ENCODE measurements at regions not wholly inside any gene's neighbourhood (a gene's known extent, or its start where the extent isn't known, plus 50 kb on each side); places are given as distances from the start of the nearest gene placed in this dataset.
"Not testable (repeated sequence)": the region's sequence is repeated elsewhere in the genome, so short reads cannot be mapped to it uniquely, and the experiment has no call there.

DNA sequence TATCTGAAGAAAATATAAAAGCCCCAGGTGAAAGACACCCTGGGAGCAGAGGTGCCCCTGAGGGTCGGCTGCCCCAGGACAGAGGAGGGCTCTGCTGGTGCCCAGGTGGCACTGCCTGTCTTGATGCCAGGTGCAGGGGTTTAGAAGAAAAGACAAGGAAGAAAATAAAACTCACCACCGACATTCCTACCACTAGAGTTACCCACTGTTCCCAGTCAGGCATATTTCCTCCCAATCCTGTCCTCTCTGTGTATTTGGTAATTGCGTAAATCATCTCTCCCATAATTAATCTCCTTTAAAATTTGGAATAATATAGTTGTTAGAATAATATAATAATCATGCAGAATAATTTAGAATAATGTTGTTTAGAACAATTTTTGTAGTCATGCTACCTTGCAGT lies 276.4 kb upstream of the PLGLB2 start:
- H3K4me3 ChIP-seq; H3K36me3 ChIP-seq; H3K4me1 ChIP-seq; DNase-seq; intact Hi-C loops (cut with DNase I); H3K27ac ChIP-seq; ATAC-seq; H3K27me3 ChIP-seq; H3K9me3 ChIP-seq: not testable (repeated sequence)
- WGBS (ENCODE audit: insufficient coverage, low coverage, low lambda C conversion rate, missing lambda C conversion rate): 63% methylated on average over 2 of the region's 3 CpGs
- TF ChIP-seq, protein P1, sequence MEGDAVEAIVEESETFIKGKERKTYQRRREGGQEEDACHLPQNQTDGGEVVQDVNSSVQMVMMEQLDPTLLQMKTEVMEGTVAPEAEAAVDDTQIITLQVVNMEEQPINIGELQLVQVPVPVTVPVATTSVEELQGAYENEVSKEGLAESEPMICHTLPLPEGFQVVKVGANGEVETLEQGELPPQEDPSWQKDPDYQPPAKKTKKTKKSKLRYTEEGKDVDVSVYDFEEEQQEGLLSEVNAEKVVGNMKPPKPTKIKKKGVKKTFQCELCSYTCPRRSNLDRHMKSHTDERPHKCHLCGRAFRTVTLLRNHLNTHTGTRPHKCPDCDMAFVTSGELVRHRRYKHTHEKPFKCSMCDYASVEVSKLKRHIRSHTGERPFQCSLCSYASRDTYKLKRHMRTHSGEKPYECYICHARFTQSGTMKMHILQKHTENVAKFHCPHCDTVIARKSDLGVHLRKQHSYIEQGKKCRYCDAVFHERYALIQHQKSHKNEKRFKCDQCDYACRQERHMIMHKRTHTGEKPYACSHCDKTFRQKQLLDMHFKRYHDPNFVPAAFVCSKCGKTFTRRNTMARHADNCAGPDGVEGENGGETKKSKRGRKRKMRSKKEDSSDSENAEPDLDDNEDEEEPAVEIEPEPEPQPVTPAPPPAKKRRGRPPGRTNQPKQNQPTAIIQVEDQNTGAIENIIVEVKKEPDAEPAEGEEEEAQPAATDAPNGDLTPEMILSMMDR (IDR thresholded peaks at IDR 0.05): peak in 1 of 4 donors; percentile 4

DNA sequence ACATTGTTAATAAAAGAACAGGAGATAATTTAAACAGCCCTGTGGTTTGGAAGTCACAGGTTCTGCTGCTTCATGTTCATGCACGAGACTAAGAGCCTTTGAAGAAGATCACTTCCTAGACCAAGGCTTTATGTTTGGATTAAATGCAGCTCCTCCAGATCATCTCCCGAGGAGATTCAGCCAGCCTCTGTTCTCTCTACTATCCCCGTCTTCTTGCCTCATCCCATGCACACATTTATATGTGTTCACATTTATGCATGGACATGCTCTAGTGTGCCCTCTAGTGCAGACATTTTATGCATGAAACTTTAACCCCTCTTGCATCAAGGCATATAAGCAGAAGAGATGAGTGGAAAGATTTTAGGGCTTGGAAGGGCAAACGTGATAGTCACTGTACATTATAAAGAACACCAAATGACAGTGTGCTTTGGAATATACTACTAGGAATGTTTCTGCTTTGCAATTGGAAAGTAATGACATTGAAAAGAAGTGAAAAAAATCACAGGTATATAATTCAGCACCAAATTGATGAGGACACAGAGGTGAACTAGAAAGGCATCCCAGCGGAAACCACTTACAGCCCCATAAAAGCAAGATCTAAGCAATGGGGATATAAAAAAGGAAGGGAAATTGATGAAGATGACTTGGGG lies 271.5 kb upstream of the PLGLB2 start:
- DNase-seq; H3K4me1 ChIP-seq; H3K27ac ChIP-seq; H3K4me3 ChIP-seq; intact Hi-C loops (cut with DNase I); H3K36me3 ChIP-seq; H3K9me3 ChIP-seq; H3K27me3 ChIP-seq: not testable (repeated sequence)
- TF ChIP-seq, protein P1 (IDR thresholded peaks at IDR 0.05): peak in 3 of 4 donors; percentile 17 to 22 (median 20)
- peak; percentile 80 to 87 (median 81) for ATAC-seq
- 23% methylated on average over 2 of the region's 5 CpGs for WGBS (ENCODE audit: insufficient coverage, low coverage, low lambda C conversion rate, missing lambda C conversion rate)

DNA sequence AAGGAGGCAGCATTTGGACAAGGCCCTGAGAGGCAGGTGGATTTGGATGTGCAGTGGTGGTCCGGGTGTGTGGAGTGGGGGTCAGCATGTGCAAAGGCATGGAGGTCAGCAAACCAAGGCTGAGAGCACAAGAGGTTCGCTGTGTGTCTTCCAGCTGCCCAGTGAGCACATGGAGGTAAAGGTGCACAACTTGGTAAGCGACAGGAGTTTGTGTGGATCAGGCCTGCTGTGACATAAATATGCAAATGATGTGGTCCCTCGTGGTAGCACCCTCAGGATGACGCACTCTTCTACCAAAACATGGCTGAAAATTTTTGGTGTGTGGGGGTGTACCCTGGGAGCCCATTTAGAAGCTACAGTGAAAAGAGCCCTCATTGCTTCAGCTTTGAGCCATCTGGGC lies 271.0 kb upstream of the PLGLB2 start:
- H3K4me1 ChIP-seq; ATAC-seq; H3K27ac ChIP-seq; DNase-seq; H3K4me3 ChIP-seq; H3K9me3 ChIP-seq; intact Hi-C loops (cut with DNase I); H3K36me3 ChIP-seq; H3K27me3 ChIP-seq: not testable (repeated sequence)
- WGBS (ENCODE audit: insufficient coverage, low coverage, low lambda C conversion rate, missing lambda C conversion rate): 63% methylated on average over 4 of the region's 5 CpGs

DNA sequence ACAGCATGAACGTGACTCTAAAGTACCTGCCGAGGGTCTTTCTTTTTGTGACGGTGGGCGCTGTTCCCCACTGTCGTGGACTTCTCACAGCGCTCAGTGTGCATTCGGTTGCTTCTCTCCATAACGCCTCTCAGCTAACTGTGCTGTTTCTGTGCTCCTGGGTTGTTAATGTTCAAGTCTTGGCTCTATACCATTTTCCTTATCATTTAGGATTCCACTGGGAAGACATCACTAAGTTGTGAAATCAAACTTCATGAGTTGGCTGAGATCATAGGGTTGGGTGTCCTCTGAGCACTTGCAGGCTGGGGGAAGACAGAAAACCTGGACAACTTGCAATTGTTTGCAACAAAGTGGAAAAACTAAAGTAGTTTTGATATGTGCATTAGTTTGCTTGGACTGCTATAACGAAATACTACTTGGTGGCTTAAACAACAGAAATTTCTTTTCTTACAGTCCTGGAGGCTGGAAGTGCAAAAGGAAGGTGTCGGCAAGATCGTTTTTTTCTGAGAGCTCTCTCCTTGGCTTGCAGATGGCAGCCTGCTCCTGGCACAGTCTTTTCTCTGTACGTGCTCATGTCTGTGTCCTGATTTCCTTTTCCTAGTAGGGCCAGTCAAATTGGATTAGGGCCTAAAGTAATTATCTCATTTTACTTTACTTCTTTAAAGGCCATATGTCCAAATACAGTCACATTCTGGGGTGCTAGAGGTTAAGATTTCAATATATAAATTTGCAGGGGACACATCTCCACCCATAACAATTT lies 270.0 kb upstream of the PLGLB2 start:
- peak in 3 of 4 donors; percentile 43 to 80 (median 54) for ATAC-seq
- H3K9me3 ChIP-seq; H3K36me3 ChIP-seq; H3K27ac ChIP-seq; H3K27me3 ChIP-seq; DNase-seq; H3K4me1 ChIP-seq; H3K4me3 ChIP-seq; intact Hi-C loops (cut with DNase I): not testable (repeated sequence)
- 43% methylated on average over 3 of the region's 12 CpGs for WGBS (ENCODE audit: insufficient coverage, low coverage, low lambda C conversion rate, missing lambda C conversion rate)

DNA sequence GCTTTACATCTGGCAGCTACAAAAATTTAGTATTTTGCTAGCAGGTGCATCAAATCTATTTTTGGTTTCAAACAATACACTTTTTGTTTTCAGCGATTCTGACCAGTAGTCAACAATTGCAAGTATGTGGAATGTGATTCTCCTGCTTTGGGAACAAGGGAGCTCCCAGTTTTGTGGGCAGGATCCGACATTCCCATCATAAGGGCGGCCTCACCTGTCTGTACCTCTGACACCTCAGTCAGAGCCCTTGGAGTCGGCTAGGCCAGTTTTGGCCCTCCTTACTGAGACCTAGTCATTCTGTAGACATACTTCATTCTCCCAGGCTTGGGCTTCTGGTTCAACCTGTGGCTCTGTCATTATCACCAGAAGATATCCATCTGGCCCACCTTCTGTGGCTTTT lies 269.0 kb upstream of the PLGLB2 start:
- H3K9me3 ChIP-seq; H3K4me3 ChIP-seq; H3K27ac ChIP-seq; H3K36me3 ChIP-seq; H3K4me1 ChIP-seq; DNase-seq; ATAC-seq; intact Hi-C loops (cut with DNase I); H3K27me3 ChIP-seq: not testable (repeated sequence)
- no CpG with 5 or more reads among the region's 4 CpGs for whole genome bisulfite sequencing (ENCODE audit: insufficient coverage, low coverage, low lambda C conversion rate, missing lambda C conversion rate)

DNA sequence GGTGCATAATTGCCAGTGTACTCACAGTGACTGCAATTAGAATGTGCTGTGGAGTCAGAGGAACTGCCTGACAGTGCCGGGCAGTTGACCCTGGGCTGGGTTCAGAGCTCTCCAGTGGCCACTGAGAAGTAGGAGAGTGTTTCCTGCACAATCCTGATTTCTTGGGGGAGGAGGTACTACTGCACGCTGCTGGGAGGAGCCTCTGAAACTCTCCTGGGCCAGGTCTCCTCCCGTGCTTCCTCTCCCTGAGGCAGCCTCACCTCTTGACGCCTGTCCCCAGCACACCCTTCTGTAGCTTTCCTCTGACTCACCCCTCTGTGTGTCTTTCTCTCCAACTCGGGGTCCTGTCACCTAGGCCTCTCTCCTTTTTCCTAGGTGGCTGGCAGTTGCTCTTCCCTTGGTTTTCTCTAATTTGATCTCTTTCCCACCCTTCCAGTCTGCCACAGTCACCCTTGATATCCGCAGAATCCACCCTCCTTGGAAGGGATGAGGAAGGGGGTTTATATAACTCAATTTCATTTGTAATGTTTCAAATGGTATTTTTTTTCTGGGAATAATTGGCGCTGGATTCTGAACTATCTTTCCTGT lies 264.7 kb upstream of the PLGLB2 start:
- H3K4me1 ChIP-seq; H3K36me3 ChIP-seq; intact Hi-C loops (cut with DNase I); H3K27me3 ChIP-seq; H3K27ac ChIP-seq; H3K4me3 ChIP-seq; H3K9me3 ChIP-seq; DNase-seq: not testable (repeated sequence)
- ATAC-seq: peak in 3 of 4 donors; percentile 6 to 40 (median 18)
- 66% methylated on average over 4 of the region's 7 CpGs for WGBS (ENCODE audit: insufficient coverage, low coverage, low lambda C conversion rate, missing lambda C conversion rate)

DNA sequence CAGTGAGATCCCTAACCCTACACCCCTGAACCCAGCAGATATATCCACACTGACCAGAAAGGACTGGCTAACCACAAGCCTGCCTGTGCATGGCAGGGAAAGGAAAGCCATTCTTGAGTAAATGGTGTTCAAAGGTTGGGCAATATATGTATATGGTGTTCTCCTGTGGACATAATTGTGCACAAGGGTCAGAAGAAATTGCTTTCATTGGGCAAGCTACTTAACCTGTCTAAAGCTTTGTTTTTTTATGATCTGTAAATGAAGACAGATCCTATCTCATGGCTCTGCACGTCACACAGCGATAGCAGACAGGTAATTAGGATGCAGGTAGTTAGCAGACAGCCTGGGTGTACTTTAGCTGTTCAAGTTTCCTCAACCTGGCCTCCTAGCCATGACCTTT lies 263.5 kb upstream of the PLGLB2 start:
- H3K9me3 ChIP-seq; H3K36me3 ChIP-seq; H3K4me1 ChIP-seq; H3K27me3 ChIP-seq; intact Hi-C loops (cut with DNase I); ATAC-seq; DNase-seq; H3K27ac ChIP-seq; H3K4me3 ChIP-seq: not testable (repeated sequence)
- 77% methylated on average over 2 of the region's 2 CpGs for WGBS (ENCODE audit: insufficient coverage, low coverage, low lambda C conversion rate, missing lambda C conversion rate)

DNA sequence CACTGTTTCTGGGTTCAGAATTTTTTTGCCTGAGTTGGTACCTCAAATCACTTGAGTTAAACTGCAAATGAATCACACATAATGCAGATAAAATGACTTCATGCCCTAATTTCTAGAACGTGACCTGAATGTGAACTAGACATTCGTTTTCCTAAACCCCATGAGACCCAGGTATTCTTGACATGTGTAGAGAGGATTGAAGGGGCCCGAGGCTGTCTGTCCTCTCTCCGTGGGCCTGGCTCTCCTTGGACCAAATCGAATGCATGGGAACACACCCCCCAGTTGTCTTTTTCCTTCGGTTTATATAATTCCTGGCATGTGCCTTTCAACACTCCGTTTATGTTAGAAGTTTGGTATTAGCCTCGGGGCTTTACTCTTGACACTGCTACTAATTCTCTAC lies 262.4 kb upstream of the PLGLB2 start:
- 51% methylated on average over 6 of the region's 8 CpGs for WGBS (ENCODE audit: insufficient coverage, low coverage, low lambda C conversion rate, missing lambda C conversion rate)
- peak overlapping the region in 1 of 3 donors; percentile 26 for H3K27ac ChIP-seq
- H3K9me3 ChIP-seq; H3K27me3 ChIP-seq; H3K4me3 ChIP-seq; intact Hi-C loops (cut with DNase I); H3K4me1 ChIP-seq; H3K36me3 ChIP-seq; DNase-seq: not testable (repeated sequence)
- ATAC-seq: peak in 3 of 4 donors; percentile 2 to 11 (median 11)

DNA sequence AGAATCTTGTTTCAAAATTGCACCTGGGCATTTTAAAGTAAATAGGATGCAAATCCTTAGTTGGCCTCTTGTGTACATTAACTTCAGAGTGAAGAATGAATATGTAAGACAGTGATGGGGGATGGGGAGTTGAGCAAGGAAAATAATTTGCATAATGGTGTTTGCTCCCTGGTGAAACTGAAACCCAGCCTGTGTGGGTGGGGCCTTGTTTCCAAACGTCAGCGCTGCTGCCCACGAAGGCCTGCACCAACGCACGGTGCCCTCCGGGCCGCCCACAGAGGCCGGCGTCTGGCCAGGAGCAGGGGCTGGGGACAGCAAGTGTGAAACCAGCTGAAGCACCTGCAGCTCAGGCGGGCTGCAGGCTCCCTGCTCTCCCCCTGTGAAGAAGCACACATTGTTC lies 262.0 kb upstream of the PLGLB2 start:
- peak overlapping the region; percentile 28 to 58 (median 53) for H3K27ac ChIP-seq
- DNase-seq: not testable (repeated sequence)

More for the DNA sequence above, 262.0 kb upstream of the PLGLB2 start:
- H3K9me3 ChIP-seq; H3K4me3 ChIP-seq; intact Hi-C loops (cut with DNase I); H3K36me3 ChIP-seq; H3K4me1 ChIP-seq; H3K27me3 ChIP-seq: not testable (repeated sequence)
- no CpG with 5 or more reads among the region's 10 CpGs for WGBS (ENCODE audit: insufficient coverage, low coverage, low lambda C conversion rate, missing lambda C conversion rate)
- ATAC-seq: peak; percentile 94 to 99 (median 98)

All from right lobe of liver (tissue), 6 donors.